ENCODE measurements at regions not wholly inside any gene's neighbourhood (a gene's known extent, or its start where the extent isn't known, plus 50 kb on each side); places are given as distances from the start of the nearest gene placed in this dataset.

GRCh38 chr19:20482721-20483120, 82.9 kb downstream of the ZNF737 start:
- no peak overlapping the region for H3K4me3 ChIP-seq (replicated peaks in 1 of 3; ENCODE audit: low read depth in 2 of 3, low read length in 3 of 3)
- Mint-ChIP-seq H3K36me3 (no peaks in the 10 kb centered on the region), H3K4me3 (no peak overlapping the region), H3K27ac (no peak overlapping the region), H3K4me1 (no peaks in the 10 kb centered on the region), H3K27me3 (ENCODE audit: low read depth in 3 of 3) (peaks cover 0 to 2% (median 1%) of the 10 kb centered on the region in 3 donors), H3K9me3 (peaks cover 41 to 85% (median 64%) of the 10 kb centered on the region in 7 donors)
- no peak overlapping the region for H3K4me2 ChIP-seq (replicated peaks; ENCODE audit: extremely low read depth, low read length, poor library complexity, severe bottlenecking)
- H4K20me1 ChIP-seq (ENCODE audit: insufficient read depth, low read length) = no peaks in the 10 kb centered on the region
- no peak for TF ChIP-seq CTCF (IDR thresholded peaks at IDR 0.05)
- no peak overlapping the region for H3K9ac ChIP-seq (ENCODE audit: insufficient read depth, low read length, poor library complexity, severe bottlenecking)
- H3K4me1 ChIP-seq (ENCODE audit: control insufficient read depth in 1 of 2, insufficient read depth in 2 of 2, low read length in 2 of 2) = no peaks in the 10 kb centered on the region
- H3K79me2 ChIP-seq (ENCODE audit: insufficient read depth, low read length) = no peaks in the 10 kb centered on the region
- no peak overlapping the region for H3K27ac ChIP-seq (ENCODE audit: low read depth in 1 of 2, low read length in 2 of 2)
- H3K9me3 ChIP-seq (replicated peaks in 1 of 2; ENCODE audit: control insufficient read depth in 1 of 2, insufficient read depth in 1 of 2, low read length in 2 of 2) = peaks cover 8 to 50% of the 10 kb centered on the region in 2 donors
- DNase-seq = no peak
- no peaks in the 10 kb centered on the region for H3K27me3 ChIP-seq (ENCODE audit: control insufficient read depth in 2 of 2, insufficient read depth in 2 of 2, low read length in 2 of 2)
- H3K36me3 ChIP-seq (replicated peaks in 1 of 2; ENCODE audit: control insufficient read depth in 1 of 2, insufficient read depth in 2 of 2, low read length in 2 of 2) = no peaks in the 10 kb centered on the region
- 75% methylated on average over 2 of the region's 2 CpGs for WGBS (ENCODE audit: insufficient coverage)
- H2AFZ ChIP-seq (ENCODE audit: insufficient read depth, low read depth, low read length, poor library complexity, severe bottlenecking) = no peak overlapping the region
- intact Hi-C loops (cut with micrococcal nuclease) = no loop called here

GRCh38 chr19:20481736-20482135, 83.8 kb downstream of the ZNF737 start:
- Histone ChIP-seq H4K20me1 (ENCODE audit: insufficient read depth, low read length) (no peaks in the 10 kb centered on the region), H3K4me2 (replicated peaks; ENCODE audit: extremely low read depth, low read length, poor library complexity, severe bottlenecking) (no peak overlapping the region), H3K27ac (ENCODE audit: low read depth in 1 of 2, low read length in 2 of 2) (no peak overlapping the region), H3K9me3 (replicated peaks in 1 of 2; ENCODE audit: control insufficient read depth in 1 of 2, insufficient read depth in 1 of 2, low read length in 2 of 2) (peaks cover 17 to 60% of the 10 kb centered on the region in 2 donors), H3K36me3 (replicated peaks in 1 of 2; ENCODE audit: control insufficient read depth in 1 of 2, insufficient read depth in 2 of 2, low read length in 2 of 2) (no peaks in the 10 kb centered on the region), H3K9ac (ENCODE audit: insufficient read depth, low read length, poor library complexity, severe bottlenecking) (no peak overlapping the region), H3K4me3 (replicated peaks in 1 of 3; ENCODE audit: low read depth in 2 of 3, low read length in 3 of 3) (no peak overlapping the region), H3K4me1 (ENCODE audit: control insufficient read depth in 1 of 2, insufficient read depth in 2 of 2, low read length in 2 of 2) (no peaks in the 10 kb centered on the region), H3K79me2 (ENCODE audit: insufficient read depth, low read length) (no peaks in the 10 kb centered on the region), H3K27me3 (ENCODE audit: control insufficient read depth in 2 of 2, insufficient read depth in 2 of 2, low read length in 2 of 2) (no peaks in the 10 kb centered on the region), H2AFZ (ENCODE audit: insufficient read depth, low read depth, low read length, poor library complexity, severe bottlenecking) (no peak overlapping the region)
- H3K27ac Mint-ChIP-seq = no peak overlapping the region
- H3K36me3 Mint-ChIP-seq = no peaks in the 10 kb centered on the region
- no peaks in the 10 kb centered on the region for H3K4me1 Mint-ChIP-seq
- WGBS (ENCODE audit: insufficient coverage) = 80% methylated on average over 1 of the region's 1 CpG
- peaks cover 49 to 86% (median 66%) of the 10 kb centered on the region in 7 donors for H3K9me3 Mint-ChIP-seq
- no peak for DNase-seq
- TF ChIP-seq CTCF (IDR thresholded peaks at IDR 0.05) = no peak
- intact Hi-C loops (cut with micrococcal nuclease) = no loop called here
- peaks cover 0 to 6% (median 1%) of the 10 kb centered on the region in 3 donors for H3K27me3 Mint-ChIP-seq (ENCODE audit: low read depth in 3 of 3)
- no peak overlapping the region for H3K4me3 Mint-ChIP-seq

Data from CD14-positive monocyte (primary cell).